IMR-90 (cell line): ENCODE measurements at regions not wholly inside any gene's neighbourhood (a gene's known extent, or its start where the extent isn't known, plus 50 kb on each side); places are given as distances from the start of the nearest gene placed in this dataset.

Source experiments
- ATAC-seq: fragments of 200-7000 bp; cut with Tn5 transposase; 2 replicates; pipeline ENCODE4 v1.9.1; 2020; ENCODE audit warnings: low read depth, mild to moderate bottlenecking, moderate library complexity
- BruUV-seq: library from RNA; stranded (reverse); fragments of 400-500 nt; replicated peaks from 2 replicates; lab custom pipeline; 2021; lab: Mats Ljungman, UMichigan
- CTCF ChIA-PET: fragments of 300-600 bp; formaldehyde crosslinking; extraction: SDS; loops from one replicate; lab custom pipeline; 2021; ENCODE audit warnings: antibody characterized with exemption; lab: Yijun Ruan, JAX
- POLR2A ChIA-PET: fragments of 300-600 bp; sonication (Branson Sonifier 250); formaldehyde crosslinking; loops from one replicate; lab custom pipeline; 2022; ENCODE audit warnings: antibody characterized with exemption; ENCODE audit not compliant: unreplicated experiment; lab: Charles Lee
- DNase-seq: peaks from one replicate; pipeline ENCODE4 v3.0.0; 2013
- H2AFZ ChIP-seq: replicated peaks from 2 replicates; pipeline ENCODE3; 2013; ENCODE audit warnings: low read length, mild to moderate bottlenecking; ENCODE audit not compliant: poor library complexity
- H2AK5ac ChIP-seq: 2 replicates; pipeline ENCODE4 v1.6.1; 2013; ENCODE audit warnings: low read depth, low read length, inconsistent platforms
- H2AK9ac ChIP-seq: replicated peaks from 2 replicates; pipeline ENCODE3; 2013; ENCODE audit warnings: mild to moderate bottlenecking, low read depth, low read length, moderate library complexity; ENCODE audit not compliant: poor library complexity
- H2BK120ac ChIP-seq: 2 replicates; pipeline ENCODE4 v1.6.1; 2013; ENCODE audit warnings: low read depth, low read length, inconsistent platforms
- H2BK15ac ChIP-seq: 3 replicates; pipeline ENCODE4 v1.6.1; 2013; ENCODE audit warnings: low read depth, low read length, inconsistent platforms
- H2BK20ac ChIP-seq: 2 replicates; pipeline ENCODE4 v1.6.1; 2013; ENCODE audit warnings: low read depth, mild to moderate bottlenecking, inconsistent platforms, low read length, moderate library complexity
- H2BK5ac ChIP-seq: 2 replicates; pipeline ENCODE4 v1.6.1; 2013; ENCODE audit warnings: mild to moderate bottlenecking, low read depth, low read length, inconsistent platforms; ENCODE audit not compliant: poor library complexity, severe bottlenecking
- H3K14ac ChIP-seq: replicated peaks from 2 replicates; pipeline ENCODE4 v1.6.1; 2013; ENCODE audit warnings: low read depth, low read length, inconsistent platforms
- H3K18ac ChIP-seq: 2 replicates; pipeline ENCODE4 v1.6.1; 2013; ENCODE audit warnings: low read depth, low read length, control low read depth
- H3K23ac ChIP-seq: 2 replicates; pipeline ENCODE4 v1.6.1; 2013; ENCODE audit warnings: low read depth, low read length, inconsistent platforms
- H3K27ac ChIP-seq: 2 replicates; pipeline ENCODE4 v1.5.1; 2013; ENCODE audit warnings: mild to moderate bottlenecking, control low read depth, low read length; ENCODE audit not compliant: insufficient read depth
- H3K27me3 ChIP-seq: 2 replicates; pipeline ENCODE4 v1.6.1; 2013; ENCODE audit warnings: low read length; ENCODE audit not compliant: control insufficient read depth, insufficient read depth
- H3K36me3 ChIP-seq: 2 replicates; pipeline ENCODE4 v1.6.1; 2013; ENCODE audit warnings: low read length, mixed read lengths; ENCODE audit not compliant: control insufficient read depth, insufficient read depth
- H3K4ac ChIP-seq: 2 replicates; pipeline ENCODE4 v1.6.1; 2013; ENCODE audit warnings: low read depth, low read length, inconsistent platforms
- H3K4me1 ChIP-seq: 2 replicates; pipeline ENCODE4 v1.6.1; 2013; ENCODE audit warnings: low read length, mixed read lengths; ENCODE audit not compliant: control insufficient read depth, insufficient read depth
- H3K4me2 ChIP-seq: 2 replicates; pipeline ENCODE4 v1.6.1; 2013; ENCODE audit warnings: low read depth, mild to moderate bottlenecking, control low read depth, low read length, moderate library complexity
- H3K4me3 ChIP-seq: 2 replicates; pipeline ENCODE4 v1.5.1; 2013; ENCODE audit warnings: low read depth, mild to moderate bottlenecking, control low read depth, low read length, moderate library complexity; ENCODE audit not compliant: insufficient read depth
- H3K56ac ChIP-seq: 2 replicates; pipeline ENCODE4 v1.6.1; 2013; ENCODE audit warnings: low read length, inconsistent platforms; ENCODE audit not compliant: insufficient read depth; ENCODE audit errors: extremely low read depth
- H3K79me1 ChIP-seq, 2 experiments: 2 replicates each; pipeline ENCODE4 v1.6.1; 2013; ENCODE audit warnings: low read length in 2 of 2, inconsistent platforms in 1 of 2, low read depth in 1 of 2
- H3K9ac ChIP-seq: 2 replicates; pipeline ENCODE4 v1.6.1; 2013; ENCODE audit warnings: low read depth, low read length, control low read depth
- H3K9me1 ChIP-seq: 2 replicates; pipeline ENCODE4 v1.6.1; 2013; ENCODE audit warnings: low read length, inconsistent platforms; ENCODE audit not compliant: insufficient read depth
- H3K9me3 ChIP-seq: 2 replicates; pipeline ENCODE4 v1.6.1; 2013; ENCODE audit warnings: low read length; ENCODE audit not compliant: control insufficient read depth, insufficient read depth
- H4K20me1 ChIP-seq: 2 replicates; pipeline ENCODE4 v1.6.1; 2013; ENCODE audit warnings: low read length, inconsistent platforms; ENCODE audit not compliant: insufficient read depth
- H4K5ac ChIP-seq: 2 replicates; pipeline ENCODE4 v1.6.1; 2013; ENCODE audit warnings: mild to moderate bottlenecking, low read depth, low read length, control low read depth
- H4K8ac ChIP-seq, 2 experiments: 2 replicates each; pipeline ENCODE4 v1.6.1; 2013; ENCODE audit warnings: low read depth in 2 of 2, low read length in 2 of 2, control low read depth in 1 of 2, inconsistent platforms in 1 of 2
- H4K91ac ChIP-seq: 2 replicates; pipeline ENCODE4 v1.6.1; 2013; ENCODE audit warnings: low read depth, low read length, inconsistent platforms; ENCODE audit not compliant: insufficient read depth
- CEBPB ChIP-seq: IDR thresholded peaks from 2 replicates; pipeline ENCODE4 v1.6.1; 2012; ENCODE audit warnings: low read depth, low read length, improper control_type of control experiment
- ELK1 ChIP-seq: fragments of 150-350 bp; IDR thresholded peaks from 2 replicates; pipeline ENCODE4 v1.6.1; 2016; ENCODE audit warnings: low read depth, mild to moderate bottlenecking, low read length, moderate library complexity, borderline replicate concordance
- MAZ ChIP-seq: IDR thresholded peaks from 2 replicates; pipeline ENCODE4 v1.6.1; 2012; ENCODE audit warnings: low read depth, mild to moderate bottlenecking, low read length, improper control_type of control experiment, moderate library complexity, borderline replicate concordance
- NFE2L2 ChIP-seq: fragments of 150-350 bp; IDR thresholded peaks from 2 replicates; pipeline ENCODE4 v1.6.1; 2016; ENCODE audit warnings: low read depth, mild to moderate bottlenecking, low read length
- POLR2A ChIP-seq: IDR thresholded peaks from 2 replicates; pipeline ENCODE4 v1.6.1; 2012; ENCODE audit warnings: mild to moderate bottlenecking, low read depth, low read length
- SMC3 ChIP-seq: fragments of 150-350 bp; IDR thresholded peaks from 2 replicates; pipeline ENCODE4 v1.6.1; 2016; ENCODE audit warnings: low read depth, mild to moderate bottlenecking, antibody characterized with exemption, low read length, moderate library complexity
- USF2 ChIP-seq: fragments of 150-350 bp; IDR thresholded peaks from 2 replicates; pipeline ENCODE4 v1.6.1; 2017; ENCODE audit warnings: mild to moderate bottlenecking, antibody characterized with exemption, low read length, low read depth
- WGBS, 2 experiments: methylation state at CpG; one replicate each; pipeline versions ENCODE4 v1.1.5 to v1.1.7; 2013; ENCODE audit warnings: missing lambda C conversion rate in 2 of 2; ENCODE audit not compliant: insufficient read length in 1 of 2; ENCODE audit errors: extremely low coverage in 2 of 2; 5-methylcytosine and 5-hydroxymethylcytosine counted together
- dilution Hi-C: fragments of 300-500 bp; cut with HindIII; formaldehyde crosslinking; loops from one replicate; pipeline ENCODE4 v1.14.3; 2018; ENCODE audit warnings: low sequenced_read_pairs; ENCODE audit not compliant: unreplicated experiment
- in situ Hi-C: fragments of 300-500 bp; cut with MboI; formaldehyde crosslinking; loops from 3 replicates; pipeline ENCODE4 v1.14.3; 2019; ENCODE audit warnings: low sequenced_read_pairs, inconsistent platforms, mixed read lengths
- intact Hi-C: fragments of 100-400 bp; cut with micrococcal nuclease; formaldehyde crosslinking; loops from 2 replicates; pipeline ENCODE4 v1.10.0; 2022

GRCh38 chr6:33927112-33927511 is 123.3 kb upstream of the MLN start:
- H3K4me3 ChIP-seq: no peak overlapping the region
- H2BK5ac ChIP-seq: no peak overlapping the region
- ATAC-seq (no peak), DNase-seq (no peak)
- no peak overlapping the region for H3K18ac ChIP-seq
- no peak overlapping the region for H4K91ac ChIP-seq
- H3K4me2 ChIP-seq: no peak overlapping the region
- H3K4ac ChIP-seq: no peak overlapping the region
- no peak overlapping the region for H3K56ac ChIP-seq
- H3K9me3 ChIP-seq: no peaks in the 10 kb centered on the region
- H3K27me3 ChIP-seq: peaks cover 19% of the 10 kb centered on the region
- H3K9ac ChIP-seq: no peak overlapping the region
- intact Hi-C loops (no loop called here), dilution Hi-C loops (no loop called here), in situ Hi-C loops (no loop called here)
- H2AK9ac ChIP-seq: no peak overlapping the region
- no peak overlapping the region for H3K14ac ChIP-seq
- H3K4me1 ChIP-seq: no peaks in the 10 kb centered on the region
- no peak overlapping the region for H2BK15ac ChIP-seq
- no peaks in the 10 kb centered on the region for H3K9me1 ChIP-seq
- no TSS peak for BruUV-seq
- ChIA-PET CTCF (no interaction called here), POLR2A (no interaction called here)
- H2BK20ac ChIP-seq: no peak overlapping the region
- H3K27ac ChIP-seq: no peak overlapping the region
- H4K8ac ChIP-seq: no peak overlapping the region
- no peaks in the 10 kb centered on the region for H4K20me1 ChIP-seq
- no peak overlapping the region for H2AFZ ChIP-seq
- no peak overlapping the region for H4K5ac ChIP-seq
- no peaks in the 10 kb centered on the region for H3K79me1 ChIP-seq
- no peak overlapping the region for H2BK120ac ChIP-seq
- WGBS, 2 experiments: no CpG with 5 or more reads among the region's 4 CpGs
- TF ChIP-seq CEBPB (no peak), ELK1 (no peak), USF2 (no peak), SMC3 (no peak), NFE2L2 (no peak), POLR2A (no peak), MAZ (no peak)
- H2AK5ac ChIP-seq: no peak overlapping the region
- no peak overlapping the region for H3K23ac ChIP-seq
- H3K36me3 ChIP-seq: no peaks in the 10 kb centered on the region
